ENCODE measurements at regions not wholly inside any gene's neighbourhood (a gene's known extent, or its start where the extent isn't known, plus 50 kb on each side); places are given as distances from the start of the nearest gene placed in this dataset.

- TF ChIP-seq CTCF (IDR thresholded peaks at IDR 0.05) = no peak
- no peak for TF ChIP-seq EZH2 (IDR thresholded peaks at IDR 0.05)
- TF ChIP-seq EZH2phosphoT487 (IDR thresholded peaks at IDR 0.05) = no peak
Measured at GRCh38 chr12:76704693-76705092, 59.2 kb upstream of the ZDHHC17 start.
